VCaP (cell line): ENCODE measurements at regions not wholly inside any gene's neighbourhood (a gene's known extent, or its start where the extent isn't known, plus 50 kb on each side); places are given as distances from the start of the nearest gene placed in this dataset.

Experiments
- H3K27ac ChIP-seq: fragments of 450-650 bp; 2 replicates; pipeline ENCODE4 v1.5.1; 2017
- CTCF ChIP-seq: fragments of 450-650 bp; conservative IDR thresholded peaks from 2 replicates; pipeline ENCODE4 v1.5.1; 2017; ENCODE audit warnings: mild to moderate bottlenecking, moderate library complexity

GRCh38 chr4:33025236-33025635 is 2305.1 kb downstream of the PCDH7 start:
- no peak overlapping the region for H3K27ac ChIP-seq
- no peak for TF ChIP-seq CTCF

- no peak for TF ChIP-seq CTCF
- no peak overlapping the region for H3K27ac ChIP-seq
Observed at GRCh38 chr4:33029976-33030375, 2309.8 kb downstream of the PCDH7 start.

GRCh38 chr4:33031328-33031727 is 2311.2 kb downstream of the PCDH7 start:
- no peak for TF ChIP-seq CTCF
- no peak overlapping the region for H3K27ac ChIP-seq

GRCh38 chr4:33037464-33037863 is 2317.3 kb downstream of the PCDH7 start:
- no peak for TF ChIP-seq CTCF
- H3K27ac ChIP-seq, result no peak overlapping the region

- no peak for TF ChIP-seq CTCF
- H3K27ac ChIP-seq, result no peak overlapping the region
Observed at GRCh38 chr4:33045334-33045733, 2325.2 kb downstream of the PCDH7 start.

GRCh38 chr4:33052241-33052640 is 2332.1 kb downstream of the PCDH7 start:
- TF ChIP-seq CTCF, result no peak

GRCh38 chr4:33054161-33054560 is 2334.0 kb downstream of the PCDH7 start:
- H3K27ac ChIP-seq, result no peak overlapping the region

More at GRCh38 chr4:33052241-33052640, 2332.1 kb downstream of the PCDH7 start:
- H3K27ac ChIP-seq, result no peak overlapping the region

More at GRCh38 chr4:33054161-33054560, 2334.0 kb downstream of the PCDH7 start:
- TF ChIP-seq CTCF, result no peak
